ENCODE measurements at regions not wholly inside any gene's neighbourhood (a gene's known extent, or its start where the extent isn't known, plus 50 kb on each side); places are given as distances from the start of the nearest gene placed in this dataset.

DNA sequence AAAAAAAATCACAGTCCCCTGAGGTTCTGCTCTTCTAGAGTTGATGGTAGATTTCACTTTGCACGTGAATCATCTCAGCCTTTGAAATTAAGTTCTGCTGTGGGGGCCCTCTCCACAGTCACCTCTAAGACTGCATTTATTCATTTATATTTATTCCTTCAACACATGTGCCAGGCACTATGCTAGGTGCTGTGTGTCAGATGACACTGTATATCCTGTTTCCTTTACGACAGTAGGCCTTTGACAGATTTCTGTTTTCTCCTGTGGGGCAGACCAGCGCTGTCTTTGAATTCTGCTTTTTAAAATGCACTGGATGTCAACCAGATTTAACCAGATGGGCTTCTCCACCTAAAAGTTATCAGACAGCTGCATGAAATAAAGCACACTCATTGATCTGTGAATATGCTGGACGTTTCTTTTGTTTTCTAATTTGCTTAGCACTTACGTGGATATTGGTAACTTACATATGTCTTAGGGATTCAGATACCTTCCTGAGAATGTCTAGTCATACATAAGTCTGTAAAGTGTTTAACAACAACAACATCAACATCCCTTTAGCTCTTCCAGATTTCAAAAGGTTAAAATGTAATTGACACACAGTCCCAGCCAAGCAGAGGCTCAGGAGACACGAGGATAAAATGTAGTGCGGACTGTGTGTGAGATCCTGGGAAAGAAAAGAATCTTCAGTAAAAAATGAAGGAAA is 525.5 kb upstream of the MCTP2 start:
- in situ Hi-C loops (cut with HindIII; ENCODE audit: low pct_ligation_motif_present, low sequenced_read_pairs), result no loop called here
- Histone ChIP-seq H3K27ac (no peak overlapping the region), H3K36me3 (replicated peaks) (no peaks in the 10 kb centered on the region), H3K4me3 (ENCODE audit: low read depth, low read length) (no peak overlapping the region), H3K27me3 (replicated peaks) (no peaks in the 10 kb centered on the region)
- no peak for DNase-seq
- TF ChIP-seq CTCF (IDR thresholded peaks at IDR 0.05; ENCODE audit: low read depth, low read length, missing control alignments), result no peak

DNA sequence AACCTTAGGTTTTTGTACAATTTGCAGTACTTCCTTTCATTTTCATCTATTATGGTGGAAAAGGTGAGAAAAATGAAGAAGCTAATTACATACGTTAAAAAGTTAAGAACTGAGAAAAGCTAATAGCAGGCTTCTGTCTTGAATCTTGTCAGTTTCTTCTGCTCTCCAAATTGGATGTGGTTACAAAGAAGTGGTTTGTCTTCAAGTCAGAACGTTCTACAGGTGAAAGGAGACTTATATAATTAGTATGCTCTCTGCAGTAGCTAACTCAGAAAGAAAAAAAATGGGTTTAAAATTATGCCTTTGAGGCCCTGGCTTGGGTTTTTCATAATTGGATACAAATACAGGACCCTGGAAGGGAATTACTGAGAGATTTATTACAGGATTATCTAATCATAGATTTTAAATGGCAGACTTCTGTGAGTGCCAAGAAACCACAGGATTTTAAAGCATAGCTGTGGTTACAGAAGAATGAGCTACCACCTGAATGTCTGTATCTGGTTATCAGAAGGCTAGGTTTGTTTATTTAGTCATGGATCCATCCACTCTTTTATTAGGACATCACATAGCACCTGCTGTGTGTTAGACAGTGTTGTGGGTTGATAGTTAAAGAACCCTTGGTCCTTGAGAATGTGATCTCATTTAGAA is 528.1 kb upstream of the MCTP2 start:
- no peaks in the 10 kb centered on the region for H3K27me3 ChIP-seq (replicated peaks)
- H3K27ac ChIP-seq, result no peak overlapping the region
- no peaks in the 10 kb centered on the region for H3K36me3 ChIP-seq (replicated peaks)
- no peak overlapping the region for H3K4me3 ChIP-seq (ENCODE audit: low read depth, low read length)
- no peak for TF ChIP-seq CTCF (IDR thresholded peaks at IDR 0.05; ENCODE audit: low read depth, low read length, missing control alignments)
- in situ Hi-C loops (cut with HindIII; ENCODE audit: low pct_ligation_motif_present, low sequenced_read_pairs), result no loop called here
- no peak for DNase-seq

DNA sequence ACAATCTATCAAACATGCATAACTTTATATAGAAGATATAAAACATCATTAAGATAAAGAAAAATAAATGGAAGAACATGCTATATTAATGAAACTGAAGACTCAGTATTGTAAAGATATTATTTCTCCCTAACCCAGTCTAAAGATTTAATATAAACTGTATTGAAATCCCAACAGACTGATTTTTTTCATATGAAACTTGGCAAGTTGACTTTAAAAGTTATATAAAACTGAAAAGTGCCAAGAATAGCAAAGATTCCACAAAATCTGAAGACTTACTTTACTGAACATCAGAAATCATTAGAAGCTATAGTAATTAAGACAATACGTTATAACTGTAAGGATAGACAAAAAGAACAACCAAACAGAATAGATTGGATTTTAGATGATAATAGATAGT is 531.3 kb upstream of the MCTP2 start:
- DNase-seq, result no peak
- H3K4me3 ChIP-seq (ENCODE audit: low read depth, low read length), result no peak overlapping the region
- no peak overlapping the region for H3K27ac ChIP-seq
- H3K27me3 ChIP-seq (replicated peaks), result no peaks in the 10 kb centered on the region
- in situ Hi-C loops (cut with HindIII; ENCODE audit: low pct_ligation_motif_present, low sequenced_read_pairs), result no loop called here
- no peak for TF ChIP-seq CTCF (IDR thresholded peaks at IDR 0.05; ENCODE audit: low read depth, low read length, missing control alignments)
- no peaks in the 10 kb centered on the region for H3K36me3 ChIP-seq (replicated peaks)

GRCh38 chr15:93694033-93694432 is 537.3 kb upstream of the MCTP2 start:
- Histone ChIP-seq H3K36me3 (replicated peaks) (no peaks in the 10 kb centered on the region), H3K4me3 (ENCODE audit: low read depth, low read length) (no peak overlapping the region), H3K27ac (no peak overlapping the region), H3K27me3 (replicated peaks) (no peaks in the 10 kb centered on the region)
- no peak for DNase-seq
- TF ChIP-seq CTCF (IDR thresholded peaks at IDR 0.05; ENCODE audit: low read depth, low read length, missing control alignments), result no peak
- in situ Hi-C loops (cut with HindIII; ENCODE audit: low pct_ligation_motif_present, low sequenced_read_pairs), result no loop called here

DNA sequence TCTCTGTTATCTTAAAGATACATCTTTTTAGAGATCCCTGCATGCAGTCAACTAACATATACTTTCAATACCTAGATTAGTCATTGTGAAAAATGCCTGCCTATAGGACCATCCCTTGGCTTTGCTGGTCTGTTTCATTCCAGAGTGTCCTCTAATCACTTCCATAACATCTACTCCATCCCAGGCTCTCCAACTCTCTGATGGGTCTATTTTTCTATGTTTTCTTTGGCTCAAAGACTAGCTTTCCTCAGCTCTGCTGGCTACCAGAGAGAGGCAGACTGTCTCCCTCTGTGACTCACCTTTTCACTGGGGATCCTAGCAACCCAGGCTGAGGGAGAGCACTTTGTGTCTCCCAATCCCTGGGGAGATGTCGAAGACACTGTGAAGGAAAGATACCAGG is 547.7 kb upstream of the MCTP2 start:
- Histone ChIP-seq H3K27me3 (replicated peaks) (no peaks in the 10 kb centered on the region), H3K27ac (no peak overlapping the region), H3K4me3 (ENCODE audit: low read depth, low read length) (no peak overlapping the region), H3K36me3 (replicated peaks) (no peaks in the 10 kb centered on the region)
- no peak for DNase-seq
- TF ChIP-seq CTCF (IDR thresholded peaks at IDR 0.05; ENCODE audit: low read depth, low read length, missing control alignments), result no peak
- in situ Hi-C loops (cut with HindIII; ENCODE audit: low pct_ligation_motif_present, low sequenced_read_pairs), result no loop called here

All from brain microvascular endothelial cell (primary cell).